Fibroblast of peridontal ligament (primary cell): ENCODE measurements at regions not wholly inside any gene's neighbourhood (a gene's known extent, or its start where the extent isn't known, plus 50 kb on each side); places are given as distances from the start of the nearest gene placed in this dataset.

ENCODE experiments used
- DNase-seq: peaks from one replicate; pipeline ENCODE4 v3.0.0-alpha.2; 2010; ENCODE audit errors: extremely low read depth

GRCh38 chr9:119004618-119004990 is 364.6 kb downstream of the BRINP1 start:
- peak; percentile 81 for DNase-seq

- no peak for DNase-seq
Measured at GRCh38 chr9:119005162-119005561, 364.1 kb downstream of the BRINP1 start.

- peak; percentile 20 for DNase-seq
Measured at GRCh38 chr9:119009249-119009648, 360.0 kb downstream of the BRINP1 start.

GRCh38 chr9:119020284-119020683 is 349.0 kb downstream of the BRINP1 start:
- no peak for DNase-seq

- no peak for DNase-seq
Measured at GRCh38 chr9:119020730-119021333, 348.4 kb downstream of the BRINP1 start.

- peak; percentile 11 for DNase-seq
Measured at GRCh38 chr9:119026120-119026519, 343.1 kb downstream of the BRINP1 start.

- DNase-seq = no peak
Measured at GRCh38 chr9:119027901-119028699, 341.1 kb downstream of the BRINP1 start.

GRCh38 chr9:119029886-119030285 is 339.3 kb downstream of the BRINP1 start:
- DNase-seq = no peak

- DNase-seq = no peak
Measured at GRCh38 chr9:119033596-119033995, 335.6 kb downstream of the BRINP1 start.

- DNase-seq = no peak
Measured at GRCh38 chr9:119036969-119037368, 332.3 kb downstream of the BRINP1 start.

- DNase-seq = no peak
Measured at GRCh38 chr9:119043996-119044395, 325.2 kb downstream of the BRINP1 start.

GRCh38 chr9:119044806-119045205 is 324.4 kb downstream of the BRINP1 start:
- DNase-seq = no peak

GRCh38 chr9:119047513-119048307 is 321.5 kb downstream of the BRINP1 start:
- no peak for DNase-seq

- no peak for DNase-seq
Measured at GRCh38 chr9:119050281-119050680, 319.0 kb downstream of the BRINP1 start.

- DNase-seq = no peak
Measured at GRCh38 chr9:119052339-119053030, 316.8 kb downstream of the BRINP1 start.

- DNase-seq = no peak
Measured at GRCh38 chr9:119053070-119053469, 316.2 kb downstream of the BRINP1 start.

GRCh38 chr9:119060629-119061385 is 308.4 kb downstream of the BRINP1 start:
- DNase-seq = no peak

- no peak for DNase-seq
Measured at GRCh38 chr9:119071636-119072035, 297.6 kb downstream of the BRINP1 start.

GRCh38 chr9:119074017-119074416 is 295.2 kb downstream of the BRINP1 start:
- DNase-seq = no peak

GRCh38 chr9:119078015-119078414 is 291.2 kb downstream of the BRINP1 start:
- DNase-seq = no peak

GRCh38 chr9:119083673-119084072 is 285.6 kb downstream of the BRINP1 start:
- no peak for DNase-seq
